ENCODE measurements at regions not wholly inside any gene's neighbourhood (a gene's known extent, or its start where the extent isn't known, plus 50 kb on each side); places are given as distances from the start of the nearest gene placed in this dataset.

DNA sequence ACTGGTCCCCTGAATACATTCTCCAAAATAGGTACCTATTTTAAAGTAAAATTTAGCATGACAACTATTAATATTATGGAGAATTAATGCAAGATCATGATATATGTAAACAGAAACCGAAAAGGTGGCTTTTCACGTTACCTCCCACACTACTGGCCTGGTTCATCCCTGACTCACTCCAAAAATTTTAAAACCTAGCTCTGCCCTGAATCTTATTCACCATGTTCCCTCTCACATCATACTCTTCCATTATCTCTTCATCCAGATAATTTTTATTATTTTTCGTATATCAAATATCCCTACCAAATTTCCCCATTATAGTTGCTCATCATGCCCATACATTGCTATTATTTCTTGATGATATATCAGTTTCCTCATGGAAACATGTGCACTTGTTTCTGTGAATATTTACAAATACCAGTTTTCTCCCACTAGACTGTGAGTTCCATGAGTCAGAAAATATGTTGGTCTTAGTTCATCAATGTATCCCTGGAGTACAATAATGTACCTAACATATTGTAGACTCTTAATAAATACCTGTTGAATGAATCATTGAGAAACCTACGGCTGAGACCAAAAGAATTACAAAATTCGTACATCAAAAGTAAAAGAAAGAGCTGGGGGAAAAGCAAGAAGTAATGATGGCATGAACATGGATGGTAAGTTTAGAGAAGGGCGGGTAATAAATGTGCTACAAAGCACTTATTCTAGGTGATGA is 360.1 kb upstream of the CHAC2 start:
- Histone ChIP-seq H3K27ac (ENCODE audit: low read depth, low read length) (no peak overlapping the region), H3K36me3 (ENCODE audit: control insufficient read depth in 3 of 3, insufficient read depth in 3 of 3, low read length in 3 of 3) (no peaks in the 10 kb centered on the region), H3K9me3 (ENCODE audit: control insufficient read depth in 3 of 3, low read length in 3 of 3) (peaks cover 0 to 2% (median 0%) of the 10 kb centered on the region in 3 donors), H3K27me3 (ENCODE audit: control insufficient read depth in 3 of 3, insufficient read depth in 3 of 3, low read length in 3 of 3) (no peaks in the 10 kb centered on the region), H3K9ac (ENCODE audit: low read depth in 1 of 3, low read length in 3 of 3) (no peak overlapping the region), H3K4me3 (ENCODE audit: low read length in 3 of 3) (no peak overlapping the region), H3K4me1 (ENCODE audit: control insufficient read depth in 3 of 3, insufficient read depth in 3 of 3, low read length in 3 of 3) (no peaks in the 10 kb centered on the region)

- H3K9me3 ChIP-seq (ENCODE audit: control insufficient read depth in 3 of 3, low read length in 3 of 3), result peaks cover 0 to 2% (median 0%) of the 10 kb centered on the region in 3 donors
- H3K36me3 ChIP-seq (ENCODE audit: control insufficient read depth in 3 of 3, insufficient read depth in 3 of 3, low read length in 3 of 3), result no peaks in the 10 kb centered on the region
- H3K9ac ChIP-seq (ENCODE audit: low read depth in 1 of 3, low read length in 3 of 3), result no peak overlapping the region
- no peaks in the 10 kb centered on the region for H3K4me1 ChIP-seq (ENCODE audit: control insufficient read depth in 3 of 3, insufficient read depth in 3 of 3, low read length in 3 of 3)
- no peak overlapping the region for H3K27ac ChIP-seq (ENCODE audit: low read depth, low read length)
- H3K27me3 ChIP-seq (ENCODE audit: control insufficient read depth in 3 of 3, insufficient read depth in 3 of 3, low read length in 3 of 3), result no peaks in the 10 kb centered on the region
- no peak overlapping the region for H3K4me3 ChIP-seq (ENCODE audit: low read length in 3 of 3)
These were observed 363.7 kb upstream of the CHAC2 start for GRCh38 chr2:53403792-53404413.

GRCh38 chr2:53397085-53397484 is 370.5 kb upstream of the CHAC2 start:
- Histone ChIP-seq H3K9ac (ENCODE audit: low read depth in 1 of 3, low read length in 3 of 3) (no peak overlapping the region), H3K4me1 (ENCODE audit: control insufficient read depth in 3 of 3, insufficient read depth in 3 of 3, low read length in 3 of 3) (no peaks in the 10 kb centered on the region), H3K27ac (ENCODE audit: low read depth, low read length) (no peak overlapping the region), H3K4me3 (ENCODE audit: low read length in 3 of 3) (no peak overlapping the region), H3K9me3 (ENCODE audit: control insufficient read depth in 3 of 3, low read length in 3 of 3) (no peaks in the 10 kb centered on the region), H3K36me3 (ENCODE audit: control insufficient read depth in 3 of 3, insufficient read depth in 3 of 3, low read length in 3 of 3) (no peaks in the 10 kb centered on the region), H3K27me3 (ENCODE audit: control insufficient read depth in 3 of 3, insufficient read depth in 3 of 3, low read length in 3 of 3) (no peaks in the 10 kb centered on the region)

- Histone ChIP-seq H3K9me3 (ENCODE audit: control insufficient read depth in 3 of 3, low read length in 3 of 3) (no peaks in the 10 kb centered on the region), H3K9ac (ENCODE audit: low read depth in 1 of 3, low read length in 3 of 3) (no peak overlapping the region), H3K4me1 (ENCODE audit: control insufficient read depth in 3 of 3, insufficient read depth in 3 of 3, low read length in 3 of 3) (no peaks in the 10 kb centered on the region), H3K4me3 (ENCODE audit: low read length in 3 of 3) (no peak overlapping the region), H3K27me3 (ENCODE audit: control insufficient read depth in 3 of 3, insufficient read depth in 3 of 3, low read length in 3 of 3) (no peaks in the 10 kb centered on the region), H3K27ac (ENCODE audit: low read depth, low read length) (no peak overlapping the region), H3K36me3 (ENCODE audit: control insufficient read depth in 3 of 3, insufficient read depth in 3 of 3, low read length in 3 of 3) (no peaks in the 10 kb centered on the region)
These were observed 386.3 kb upstream of the CHAC2 start for GRCh38 chr2:53381271-53381670.

DNA sequence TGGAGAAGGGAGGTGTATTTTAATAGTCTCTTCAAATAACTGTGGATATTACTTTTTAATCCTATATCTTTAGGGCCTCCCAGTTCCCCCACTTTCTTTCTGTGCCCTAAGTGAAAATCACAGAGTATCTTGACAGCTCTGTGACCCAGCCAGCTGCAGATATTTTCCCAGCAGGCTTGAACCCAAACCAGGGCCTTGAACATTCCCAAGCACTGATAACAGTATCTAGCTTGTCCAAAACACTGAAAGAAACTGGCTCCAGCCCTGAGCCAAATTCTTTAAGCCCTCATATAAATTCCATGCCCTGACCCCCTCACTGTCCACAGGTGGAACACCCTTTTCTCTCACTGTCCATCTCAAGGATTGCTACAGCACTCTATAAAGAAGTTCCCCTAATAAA is 388.1 kb upstream of the CHAC2 start:
- H3K4me3 ChIP-seq (ENCODE audit: low read length in 3 of 3), result no peak overlapping the region
- H3K36me3 ChIP-seq (ENCODE audit: control insufficient read depth in 3 of 3, insufficient read depth in 3 of 3, low read length in 3 of 3), result no peaks in the 10 kb centered on the region
- H3K4me1 ChIP-seq (ENCODE audit: control insufficient read depth in 3 of 3, insufficient read depth in 3 of 3, low read length in 3 of 3), result no peaks in the 10 kb centered on the region
- no peak overlapping the region for H3K27ac ChIP-seq (ENCODE audit: low read depth, low read length)
- no peak overlapping the region for H3K9ac ChIP-seq (ENCODE audit: low read depth in 1 of 3, low read length in 3 of 3)
- H3K9me3 ChIP-seq (ENCODE audit: control insufficient read depth in 3 of 3, low read length in 3 of 3), result no peaks in the 10 kb centered on the region
- no peaks in the 10 kb centered on the region for H3K27me3 ChIP-seq (ENCODE audit: control insufficient read depth in 3 of 3, insufficient read depth in 3 of 3, low read length in 3 of 3)

GRCh38 chr2:53378791-53379190 is 388.8 kb upstream of the CHAC2 start:
- Histone ChIP-seq H3K4me1 (ENCODE audit: control insufficient read depth in 3 of 3, insufficient read depth in 3 of 3, low read length in 3 of 3) (no peaks in the 10 kb centered on the region), H3K36me3 (ENCODE audit: control insufficient read depth in 3 of 3, insufficient read depth in 3 of 3, low read length in 3 of 3) (no peaks in the 10 kb centered on the region), H3K9me3 (ENCODE audit: control insufficient read depth in 3 of 3, low read length in 3 of 3) (no peaks in the 10 kb centered on the region), H3K27ac (ENCODE audit: low read depth, low read length) (no peak overlapping the region), H3K27me3 (ENCODE audit: control insufficient read depth in 3 of 3, insufficient read depth in 3 of 3, low read length in 3 of 3) (no peaks in the 10 kb centered on the region), H3K4me3 (ENCODE audit: low read length in 3 of 3) (no peak overlapping the region), H3K9ac (ENCODE audit: low read depth in 1 of 3, low read length in 3 of 3) (no peak overlapping the region)

DNA sequence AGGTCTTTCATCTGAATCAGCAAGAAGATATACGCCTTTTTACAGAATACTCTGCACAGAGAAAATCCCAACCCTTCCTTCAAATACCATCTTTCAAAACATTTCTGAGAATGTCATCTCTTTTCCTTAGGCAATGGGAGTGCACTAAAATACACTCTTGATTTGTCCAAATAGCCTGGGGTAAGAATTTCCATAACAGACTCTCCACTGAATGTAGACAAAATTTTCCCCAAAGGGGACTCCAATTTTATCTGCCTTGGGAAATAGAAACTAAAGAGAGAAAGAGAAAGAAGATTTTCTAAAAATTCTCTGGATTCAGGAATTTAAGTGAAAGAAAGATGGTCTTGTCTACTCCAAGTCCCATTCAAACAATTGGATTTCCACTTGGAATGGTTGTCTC is 394.5 kb upstream of the CHAC2 start:
- Histone ChIP-seq H3K9me3 (ENCODE audit: control insufficient read depth in 3 of 3, low read length in 3 of 3) (no peaks in the 10 kb centered on the region), H3K4me3 (ENCODE audit: low read length in 3 of 3) (no peak overlapping the region), H3K27me3 (ENCODE audit: control insufficient read depth in 3 of 3, insufficient read depth in 3 of 3, low read length in 3 of 3) (no peaks in the 10 kb centered on the region), H3K9ac (ENCODE audit: low read depth in 1 of 3, low read length in 3 of 3) (no peak overlapping the region), H3K36me3 (ENCODE audit: control insufficient read depth in 3 of 3, insufficient read depth in 3 of 3, low read length in 3 of 3) (no peaks in the 10 kb centered on the region), H3K27ac (ENCODE audit: low read depth, low read length) (no peak overlapping the region), H3K4me1 (ENCODE audit: control insufficient read depth in 3 of 3, insufficient read depth in 3 of 3, low read length in 3 of 3) (no peaks in the 10 kb centered on the region)

- no peaks in the 10 kb centered on the region for H3K4me1 ChIP-seq (ENCODE audit: control insufficient read depth in 3 of 3, insufficient read depth in 3 of 3, low read length in 3 of 3)
- H3K4me3 ChIP-seq (ENCODE audit: low read length in 3 of 3), result no peak overlapping the region
- H3K27ac ChIP-seq (ENCODE audit: low read depth, low read length), result no peak overlapping the region
- no peaks in the 10 kb centered on the region for H3K27me3 ChIP-seq (ENCODE audit: control insufficient read depth in 3 of 3, insufficient read depth in 3 of 3, low read length in 3 of 3)
- H3K9ac ChIP-seq (ENCODE audit: low read depth in 1 of 3, low read length in 3 of 3), result no peak overlapping the region
- H3K36me3 ChIP-seq (ENCODE audit: control insufficient read depth in 3 of 3, insufficient read depth in 3 of 3, low read length in 3 of 3), result no peaks in the 10 kb centered on the region
- H3K9me3 ChIP-seq (ENCODE audit: control insufficient read depth in 3 of 3, low read length in 3 of 3), result no peaks in the 10 kb centered on the region
These were observed 401.1 kb upstream of the CHAC2 start for GRCh38 chr2:53366543-53366942.

DNA sequence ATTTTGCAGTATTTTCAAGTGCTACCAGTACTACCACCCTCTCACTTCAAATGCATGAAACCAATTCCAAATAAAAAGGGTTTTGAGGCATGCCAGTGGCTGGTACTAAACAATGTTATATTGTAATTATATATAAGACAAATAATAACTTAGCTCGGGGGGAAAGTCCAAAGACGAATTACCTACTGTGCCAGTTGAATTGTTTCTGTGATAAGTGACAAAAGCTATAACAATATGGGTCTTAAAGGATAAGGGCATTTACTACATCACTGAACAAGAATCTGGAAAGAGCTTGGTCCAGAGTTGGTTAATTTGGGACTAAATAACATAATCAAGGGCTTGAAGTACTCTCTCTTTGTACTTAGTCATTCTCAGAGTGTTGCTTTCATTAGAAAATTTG is 404.7 kb upstream of the CHAC2 start:
- Histone ChIP-seq H3K27me3 (ENCODE audit: control insufficient read depth in 3 of 3, insufficient read depth in 3 of 3, low read length in 3 of 3) (no peaks in the 10 kb centered on the region), H3K4me3 (ENCODE audit: low read length in 3 of 3) (no peak overlapping the region), H3K27ac (ENCODE audit: low read depth, low read length) (no peak overlapping the region), H3K9me3 (ENCODE audit: control insufficient read depth in 3 of 3, low read length in 3 of 3) (no peaks in the 10 kb centered on the region), H3K9ac (ENCODE audit: low read depth in 1 of 3, low read length in 3 of 3) (no peak overlapping the region), H3K36me3 (ENCODE audit: control insufficient read depth in 3 of 3, insufficient read depth in 3 of 3, low read length in 3 of 3) (no peaks in the 10 kb centered on the region), H3K4me1 (ENCODE audit: control insufficient read depth in 3 of 3, insufficient read depth in 3 of 3, low read length in 3 of 3) (no peaks in the 10 kb centered on the region)

- H3K4me1 ChIP-seq (ENCODE audit: control insufficient read depth in 3 of 3, insufficient read depth in 3 of 3, low read length in 3 of 3), result peaks cover 0 to 3% (median 0%) of the 10 kb centered on the region in 3 donors
- H3K27ac ChIP-seq (ENCODE audit: low read depth, low read length), result no peak overlapping the region
- no peak overlapping the region for H3K4me3 ChIP-seq (ENCODE audit: low read length in 3 of 3)
- peaks cover 0 to 3% (median 2%) of the 10 kb centered on the region in 3 donors for H3K9me3 ChIP-seq (ENCODE audit: control insufficient read depth in 3 of 3, low read length in 3 of 3)
- no peak overlapping the region for H3K9ac ChIP-seq (ENCODE audit: low read depth in 1 of 3, low read length in 3 of 3)
- no peaks in the 10 kb centered on the region for H3K36me3 ChIP-seq (ENCODE audit: control insufficient read depth in 3 of 3, insufficient read depth in 3 of 3, low read length in 3 of 3)
- no peaks in the 10 kb centered on the region for H3K27me3 ChIP-seq (ENCODE audit: control insufficient read depth in 3 of 3, insufficient read depth in 3 of 3, low read length in 3 of 3)
These were observed 411.2 kb upstream of the CHAC2 start for GRCh38 chr2:53356291-53356905.
